Natural killer cell (primary cell): ENCODE measurements at regions not wholly inside any gene's neighbourhood (a gene's known extent, or its start where the extent isn't known, plus 50 kb on each side); places are given as distances from the start of the nearest gene placed in this dataset.

ENCODE experiments used
- ATAC-seq, 3 donors: fragments of 150-1000 bp in 2 of 3; fragments of 200-7000 bp in 1 of 3; cut with Tn5 transposase; 1 replicate in 1 of 3; 2 replicates in 2 of 3; pipeline ENCODE4 v1.10.0; 2021; ENCODE audit warnings: mild to moderate bottlenecking in 2 of 3, moderate library complexity in 2 of 3
- DNase-seq, 2 donors: peaks; one replicate each; pipeline versions ENCODE4 v3.0.0 to v3.0.0-alpha.2; 2013 to 2021; ENCODE audit warnings: mixed read lengths in 1 of 2
- H3K27ac ChIP-seq: one replicate; pipeline ENCODE4 v1.5.1; 2013; ENCODE audit warnings: mild to moderate bottlenecking, low read length
- H3K27me3 ChIP-seq: one replicate; pipeline ENCODE4 v1.6.1; 2013; ENCODE audit warnings: low read length; ENCODE audit not compliant: control insufficient read depth, insufficient read depth
- H3K36me3 ChIP-seq: one replicate; pipeline ENCODE4 v1.6.1; 2013; ENCODE audit warnings: low read length; ENCODE audit not compliant: control insufficient read depth, insufficient read depth
- H3K4me1 ChIP-seq: one replicate; pipeline ENCODE4 v1.6.1; 2013; ENCODE audit warnings: low read length; ENCODE audit not compliant: control insufficient read depth, insufficient read depth
- H3K4me3 ChIP-seq: one replicate; pipeline ENCODE4 v1.5.1; 2013; ENCODE audit warnings: low read length
- H3K9me3 ChIP-seq: one replicate; pipeline ENCODE4 v1.6.1; 2013; ENCODE audit warnings: low read length; ENCODE audit not compliant: control insufficient read depth, insufficient read depth
- H3K27ac Mint-ChIP-seq, 2 donors: one replicate each; pipeline ENCODE4 v1.8.0; 2022; ENCODE audit warnings: mild to moderate bottlenecking in 2 of 2, mixed read lengths in 2 of 2, moderate library complexity in 1 of 2
- H3K27me3 Mint-ChIP-seq, 2 donors: one replicate each; pipeline ENCODE4 v1.8.0; 2022; ENCODE audit warnings: low read depth in 2 of 2, mixed read lengths in 2 of 2
- H3K36me3 Mint-ChIP-seq: one replicate; pipeline ENCODE4 v1.8.0; 2022; ENCODE audit warnings: mixed read lengths
- H3K4me1 Mint-ChIP-seq, 2 donors: one replicate each; pipeline ENCODE4 v1.8.0; 2022; ENCODE audit warnings: mixed read lengths in 2 of 2
- H3K4me3 Mint-ChIP-seq: one replicate; pipeline ENCODE4 v1.8.0; 2022; ENCODE audit warnings: mild to moderate bottlenecking, moderate library complexity, mixed read lengths
- H3K9me3 Mint-ChIP-seq, 2 donors: one replicate each; pipeline ENCODE4 v1.8.0; 2022; ENCODE audit warnings: mixed read lengths in 2 of 2
- CTCF ChIP-seq: fragments of 200-600 bp; IDR thresholded peaks from one replicate; pipeline ENCODE4 v1.8.0; 2022; ENCODE audit warnings: antibody characterized with exemption
- WGBS: methylation state at CpG from one replicate; pipeline ENCODE4 v1.1.7; 2013; ENCODE audit warnings: missing lambda C conversion rate; ENCODE audit not compliant: insufficient coverage; 5-methylcytosine and 5-hydroxymethylcytosine counted together
- intact Hi-C: fragments of 100-400 bp; cut with micrococcal nuclease; formaldehyde crosslinking; loops from one replicate; pipeline ENCODE4 v1.14.2; 2022

DNA sequence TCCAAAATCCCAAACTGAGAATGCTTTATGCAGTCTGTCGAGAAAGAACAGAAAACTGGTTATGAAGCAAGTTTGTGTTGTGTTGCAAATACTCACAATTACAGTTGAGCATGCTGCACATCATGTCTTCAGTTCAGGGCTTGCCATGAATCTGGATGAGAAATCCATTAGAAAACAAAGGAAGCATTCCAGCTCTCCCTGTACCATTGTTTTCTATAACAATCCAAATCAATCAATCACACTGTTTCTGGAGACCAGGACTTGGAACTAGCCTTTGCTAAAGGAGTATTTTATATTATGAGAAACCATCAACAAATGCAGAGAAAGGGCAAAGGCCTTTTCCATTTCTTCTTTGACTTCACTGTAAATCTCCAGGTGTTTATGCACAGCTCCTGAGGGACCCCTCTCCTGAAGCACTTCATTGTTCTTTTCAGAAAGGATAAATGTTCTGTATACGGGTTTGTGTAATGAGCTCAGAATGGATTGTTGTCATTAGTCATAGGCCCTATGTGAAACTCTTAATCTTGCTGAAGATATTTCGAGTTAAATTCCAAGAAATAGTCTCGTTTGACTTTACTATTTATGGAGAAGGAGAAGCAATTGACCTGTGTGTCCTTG, 364.7 kb upstream of the POM121L12 start:
- no peaks in the 10 kb centered on the region for H3K36me3 ChIP-seq
- H3K9me3 ChIP-seq, result peaks cover 8% of the 10 kb centered on the region
- H3K36me3 Mint-ChIP-seq, result peaks cover 6% of the 10 kb centered on the region
- intact Hi-C loops, result no loop called here
- 60% methylated on average over 4 of the region's 4 CpGs for WGBS
- H3K4me3 Mint-ChIP-seq, result no peak overlapping the region
- TF ChIP-seq CTCF, result no peak
- H3K4me3 ChIP-seq, result no peak overlapping the region
- peaks cover 2 to 12% of the 10 kb centered on the region in 2 donors for H3K9me3 Mint-ChIP-seq
- no peak for ATAC-seq
- H3K4me1 ChIP-seq, result no peaks in the 10 kb centered on the region
- H3K4me1 Mint-ChIP-seq, result no peaks in the 10 kb centered on the region
- H3K27me3 ChIP-seq, result no peaks in the 10 kb centered on the region
- no peak overlapping the region for H3K27ac Mint-ChIP-seq
- no peak overlapping the region for H3K27ac ChIP-seq
- DNase-seq, result no peak
- no peaks in the 10 kb centered on the region for H3K27me3 Mint-ChIP-seq

- no peak for TF ChIP-seq CTCF
- H3K27me3 Mint-ChIP-seq, result no peaks in the 10 kb centered on the region
Observed at GRCh38 chr7:52669031-52669430, 366.4 kb upstream of the POM121L12 start.

GRCh38 chr7:52668435-52668834, 367.0 kb upstream of the POM121L12 start:
- Histone ChIP-seq H3K9me3 (peaks cover 8% of the 10 kb centered on the region), H3K27me3 (no peaks in the 10 kb centered on the region), H3K36me3 (no peaks in the 10 kb centered on the region), H3K27ac (no peak overlapping the region), H3K4me1 (no peaks in the 10 kb centered on the region), H3K4me3 (no peak overlapping the region)
- Mint-ChIP-seq H3K4me3 (no peak overlapping the region), H3K27me3 (no peaks in the 10 kb centered on the region), H3K9me3 (peaks cover 4 to 17% of the 10 kb centered on the region in 2 donors), H3K27ac (no peak overlapping the region), H3K36me3 (peaks cover 6% of the 10 kb centered on the region), H3K4me1 (no peaks in the 10 kb centered on the region)
- intact Hi-C loops, result no loop called here
- no peak for DNase-seq
- 89% methylated on average over 17 of the region's 17 CpGs for WGBS
- TF ChIP-seq CTCF, result no peak
- ATAC-seq, result no peak

More at GRCh38 chr7:52669031-52669430, 366.4 kb upstream of the POM121L12 start:
- H3K27ac ChIP-seq, result no peak overlapping the region
- no peaks in the 10 kb centered on the region for H3K27me3 ChIP-seq
- H3K4me3 ChIP-seq, result no peak overlapping the region
- Mint-ChIP-seq H3K27ac (no peak overlapping the region), H3K36me3 (peaks cover 6% of the 10 kb centered on the region), H3K4me1 (no peaks in the 10 kb centered on the region), H3K4me3 (no peak overlapping the region), H3K9me3 (peaks cover 4 to 17% of the 10 kb centered on the region in 2 donors)
- H3K36me3 ChIP-seq, result no peaks in the 10 kb centered on the region
- ATAC-seq, result no peak
- peaks cover 8% of the 10 kb centered on the region for H3K9me3 ChIP-seq
- DNase-seq, result no peak
- intact Hi-C loops, result no loop called here
- 92% methylated on average over 21 of the region's 21 CpGs for WGBS
- H3K4me1 ChIP-seq, result no peaks in the 10 kb centered on the region

DNA sequence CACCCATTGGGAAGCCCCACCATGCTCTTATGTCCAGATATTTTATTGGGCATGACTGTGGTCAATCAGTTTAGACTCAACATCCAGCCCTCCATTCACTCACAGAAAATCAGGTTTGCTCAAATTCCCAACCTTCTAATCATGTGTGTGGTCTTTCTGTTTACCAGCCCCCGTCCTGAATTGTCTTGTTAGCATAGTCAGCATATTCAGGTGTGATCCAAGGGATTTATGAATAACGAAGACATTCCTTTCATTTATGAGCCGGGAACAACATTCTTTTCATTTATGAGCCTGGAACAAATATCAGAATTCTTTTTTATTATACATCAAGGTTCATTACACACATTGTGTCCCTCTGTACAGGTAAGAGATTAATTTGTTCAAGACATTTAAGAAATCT, 376.3 kb upstream of the POM121L12 start:
- Mint-ChIP-seq H3K36me3 (no peaks in the 10 kb centered on the region), H3K27me3 (no peaks in the 10 kb centered on the region), H3K27ac (no peak overlapping the region), H3K9me3 (peaks cover 6 to 20% of the 10 kb centered on the region in 2 donors), H3K4me3 (no peak overlapping the region), H3K4me1 (no peaks in the 10 kb centered on the region)
- TF ChIP-seq CTCF, result no peak
- Histone ChIP-seq H3K4me3 (no peak overlapping the region), H3K36me3 (no peaks in the 10 kb centered on the region), H3K27me3 (no peaks in the 10 kb centered on the region), H3K4me1 (no peaks in the 10 kb centered on the region), H3K27ac (no peak overlapping the region), H3K9me3 (no peaks in the 10 kb centered on the region)
- DNase-seq, result no peak
- WGBS, result 75% methylated on average over 2 of the region's 3 CpGs
- ATAC-seq, result no peak
- intact Hi-C loops, result no loop called here
